Mucosa of rectum (tissue), 2 donors: ENCODE measurements at regions not wholly inside any gene's neighbourhood (a gene's known extent, or its start where the extent isn't known, plus 50 kb on each side); places are given as distances from the start of the nearest gene placed in this dataset.

Experiments
- H3K27ac ChIP-seq, 2 donors: one replicate each; pipeline ENCODE4 v1.7.0; 2013; ENCODE audit warnings: inconsistent platforms in 2 of 2, low read depth in 2 of 2, low read length in 2 of 2
- H3K27me3 ChIP-seq, 2 donors: one replicate each; pipeline ENCODE4 v1.7.0; 2013; ENCODE audit warnings: low read length in 2 of 2; ENCODE audit not compliant: control insufficient read depth in 2 of 2, insufficient read depth in 2 of 2
- H3K36me3 ChIP-seq, 2 donors: one replicate each; pipeline ENCODE4 v1.7.0; 2013; ENCODE audit warnings: low read length in 2 of 2; ENCODE audit not compliant: control insufficient read depth in 2 of 2, insufficient read depth in 2 of 2
- H3K4me1 ChIP-seq, 2 donors: one replicate each; pipeline ENCODE4 v1.7.0; 2013; ENCODE audit warnings: low read length in 2 of 2, mild to moderate bottlenecking in 1 of 2; ENCODE audit not compliant: control insufficient read depth in 2 of 2, insufficient read depth in 2 of 2
- H3K4me3 ChIP-seq, 2 donors: one replicate each; pipeline ENCODE4 v1.7.0; 2013; ENCODE audit warnings: low read length in 2 of 2
- H3K9ac ChIP-seq, 2 donors: one replicate each; pipeline ENCODE4 v1.7.0; 2013; ENCODE audit warnings: low read length in 2 of 2, low read depth in 1 of 2, mild to moderate bottlenecking in 1 of 2
- H3K9me3 ChIP-seq, 2 donors: one replicate each; pipeline ENCODE4 v1.7.0; 2013; ENCODE audit warnings: low read length in 2 of 2; ENCODE audit not compliant: control insufficient read depth in 2 of 2
- donor health status: healthy.
- donor health status: Normal muscosa, but diverticular disease.

DNA sequence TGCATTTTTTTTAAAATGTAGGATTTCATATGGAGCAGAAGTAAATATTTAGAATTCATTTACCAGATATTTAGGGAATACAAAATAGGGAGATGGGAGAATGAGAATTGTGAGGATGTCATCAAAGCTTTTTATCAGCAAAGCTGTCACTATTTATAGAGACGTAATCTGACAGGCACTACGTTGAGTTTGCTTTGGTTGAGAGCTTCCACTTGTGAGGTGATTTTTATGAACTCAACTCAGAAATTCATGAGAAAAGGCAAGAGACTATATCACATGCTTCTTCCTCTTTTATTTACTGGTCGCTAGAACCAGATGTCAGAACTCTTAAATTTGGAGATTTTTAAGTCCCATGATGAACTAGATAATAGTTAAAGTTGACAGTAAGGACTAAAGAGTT, 211.2 kb downstream of the GBA3 start:
- Histone ChIP-seq H3K9ac (no peak overlapping the region), H3K36me3 (no peaks in the 10 kb centered on the region), H3K4me1 (no peaks in the 10 kb centered on the region), H3K27ac (no peak overlapping the region), H3K27me3 (no peaks in the 10 kb centered on the region), H3K9me3 (no peaks in the 10 kb centered on the region), H3K4me3 (no peak overlapping the region)

DNA sequence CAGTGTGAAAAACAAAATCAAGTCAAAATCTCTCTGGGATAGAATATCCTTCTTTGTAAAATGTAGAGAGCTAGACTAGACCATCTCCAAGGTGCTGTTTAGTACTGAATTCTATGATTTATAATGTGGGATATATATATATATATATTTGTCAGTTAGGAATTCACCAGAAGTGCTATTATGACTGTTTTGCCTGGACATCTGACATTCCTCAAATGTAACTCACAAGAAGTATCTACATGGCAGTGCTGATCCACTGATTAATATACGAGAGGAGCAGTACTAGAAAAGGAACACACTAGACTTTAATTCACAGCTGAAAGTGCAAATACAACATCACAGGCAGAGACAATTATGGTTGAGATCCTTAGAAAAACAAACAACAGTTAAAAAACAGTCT, 208.9 kb downstream of the GBA3 start:
- Histone ChIP-seq H3K27ac (no peak overlapping the region), H3K9me3 (no peaks in the 10 kb centered on the region), H3K9ac (no peak overlapping the region), H3K4me1 (no peaks in the 10 kb centered on the region), H3K36me3 (no peaks in the 10 kb centered on the region), H3K27me3 (no peaks in the 10 kb centered on the region), H3K4me3 (no peak overlapping the region)

DNA sequence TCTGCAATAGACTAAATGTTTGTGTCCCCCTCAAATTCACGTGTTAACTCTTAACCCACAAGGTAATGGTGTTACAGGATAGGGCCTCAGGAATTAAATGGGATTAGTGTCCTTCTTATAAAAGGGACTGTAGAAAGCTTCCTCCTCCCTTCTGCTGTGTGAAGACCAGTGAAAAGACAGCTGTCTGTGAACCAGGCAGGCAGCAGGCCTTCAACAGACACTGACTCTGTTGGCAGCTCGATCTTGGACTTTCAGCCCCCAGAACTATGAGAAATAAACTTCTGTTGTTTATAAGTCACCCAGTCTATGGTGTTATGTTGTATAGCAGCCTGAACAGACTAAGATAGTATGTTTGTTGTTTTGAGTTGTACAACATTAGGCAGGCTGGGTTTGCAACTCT, 208.1 kb downstream of the GBA3 start:
- H3K9ac ChIP-seq: no peak overlapping the region
- H3K9me3 ChIP-seq: no peaks in the 10 kb centered on the region
- H3K4me1 ChIP-seq: no peaks in the 10 kb centered on the region
- no peaks in the 10 kb centered on the region for H3K36me3 ChIP-seq
- H3K4me3 ChIP-seq: no peak overlapping the region
- H3K27me3 ChIP-seq: no peaks in the 10 kb centered on the region
- H3K27ac ChIP-seq: no peak overlapping the region

DNA sequence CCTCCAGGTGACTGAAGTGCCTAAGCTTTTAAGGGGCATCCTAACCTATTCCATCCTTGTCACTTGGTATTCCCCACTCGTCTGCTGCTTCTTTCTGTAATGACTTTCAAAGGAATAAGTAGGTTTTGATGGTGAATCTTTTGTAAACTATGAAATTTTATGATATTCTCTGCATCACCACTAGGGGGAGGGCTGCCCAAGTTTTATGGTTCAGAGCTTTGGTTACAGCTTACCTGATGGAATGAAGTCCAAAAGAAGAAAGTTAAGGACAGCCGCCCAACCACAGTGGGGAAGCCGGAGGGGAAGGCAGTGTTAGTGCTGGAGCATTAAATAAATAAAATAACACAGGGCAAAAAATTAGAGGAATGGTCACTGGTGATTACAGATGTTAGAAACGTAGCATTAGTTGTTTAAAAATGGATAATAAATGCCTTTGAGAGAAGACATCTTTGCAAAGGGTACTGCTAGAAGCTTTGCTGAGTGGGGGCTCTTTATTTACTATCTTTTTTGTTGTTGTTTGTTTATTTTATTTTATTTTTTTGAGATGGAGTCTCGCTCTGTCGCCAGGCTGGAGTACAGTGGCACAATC, 204.9 kb downstream of the GBA3 start:
- H3K36me3 ChIP-seq: no peaks in the 10 kb centered on the region
- H3K9ac ChIP-seq: no peak overlapping the region
- H3K27me3 ChIP-seq: no peaks in the 10 kb centered on the region
- no peaks in the 10 kb centered on the region for H3K9me3 ChIP-seq
- no peak overlapping the region for H3K27ac ChIP-seq
- H3K4me1 ChIP-seq: no peaks in the 10 kb centered on the region
- no peak overlapping the region for H3K4me3 ChIP-seq

DNA sequence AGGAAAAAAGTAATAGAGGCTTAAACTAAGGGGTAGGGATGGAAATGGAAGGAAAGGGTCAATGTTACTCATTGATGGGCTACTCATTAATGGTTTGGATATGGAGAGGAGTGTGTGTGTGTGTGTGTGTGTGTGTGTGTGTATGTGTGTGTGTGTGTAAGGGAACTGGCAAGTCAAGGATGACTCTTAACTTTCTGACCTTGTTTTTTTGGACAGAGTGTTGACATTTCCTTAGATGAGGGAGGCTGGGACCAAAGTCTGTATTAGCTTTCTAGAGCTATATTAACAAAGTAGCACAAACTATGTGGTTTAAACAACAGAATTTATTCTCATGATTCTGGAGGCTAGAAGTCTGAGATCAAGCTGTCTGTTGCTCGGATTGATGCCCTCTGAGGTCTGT, 202.7 kb downstream of the GBA3 start:
- Histone ChIP-seq H3K4me1 (no peaks in the 10 kb centered on the region), H3K27me3 (no peaks in the 10 kb centered on the region), H3K27ac (no peak overlapping the region), H3K9me3 (no peaks in the 10 kb centered on the region), H3K4me3 (no peak overlapping the region), H3K9ac (no peak overlapping the region), H3K36me3 (no peaks in the 10 kb centered on the region)

DNA sequence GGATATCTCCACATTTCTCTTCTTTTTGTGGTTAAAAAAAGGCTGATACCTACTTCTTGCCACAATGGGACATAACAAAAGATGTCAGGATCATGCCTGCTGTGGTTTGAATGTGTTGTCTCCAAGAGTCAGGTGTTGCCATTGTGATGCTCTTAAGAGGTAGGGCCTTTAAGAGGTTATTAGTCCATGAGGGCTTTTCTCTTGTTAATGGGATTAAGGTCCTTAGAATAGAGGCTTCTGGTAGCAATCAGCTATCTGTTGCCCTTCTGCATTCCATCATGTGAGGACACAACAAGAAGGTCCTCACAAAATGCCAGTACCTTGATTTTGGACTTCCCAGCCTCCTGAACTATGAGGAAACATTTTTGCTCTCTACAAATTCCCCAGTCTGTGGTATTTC, 191.4 kb downstream of the GBA3 start:
- Histone ChIP-seq H3K9ac (no peak overlapping the region), H3K36me3 (no peaks in the 10 kb centered on the region), H3K27me3 (no peaks in the 10 kb centered on the region), H3K4me1 (no peaks in the 10 kb centered on the region), H3K9me3 (no peaks in the 10 kb centered on the region), H3K4me3 (no peak overlapping the region), H3K27ac (no peak overlapping the region)

DNA sequence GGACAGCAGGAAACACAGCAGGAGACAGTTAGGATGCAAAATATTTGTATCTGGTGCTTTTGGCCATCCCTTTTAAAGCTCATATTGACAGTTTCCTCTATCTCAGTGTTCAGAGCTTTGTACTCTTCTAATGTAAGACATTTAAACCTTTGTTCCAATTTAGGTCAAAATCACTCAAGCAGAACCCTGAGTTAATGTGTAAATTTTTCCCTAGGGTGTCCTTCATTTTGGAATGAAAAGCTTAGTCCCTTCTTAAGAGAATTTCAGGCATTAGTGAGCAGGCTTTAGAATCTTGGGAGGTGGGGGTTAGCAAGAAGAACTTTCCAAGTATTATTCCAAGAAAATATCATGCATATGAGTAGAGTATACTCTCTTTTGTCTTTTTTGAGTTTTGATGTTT, 188.7 kb downstream of the GBA3 start:
- Histone ChIP-seq H3K9me3 (no peaks in the 10 kb centered on the region), H3K27ac (no peak overlapping the region), H3K4me1 (no peaks in the 10 kb centered on the region), H3K27me3 (no peaks in the 10 kb centered on the region), H3K4me3 (no peak overlapping the region), H3K36me3 (no peaks in the 10 kb centered on the region), H3K9ac (no peak overlapping the region)

DNA sequence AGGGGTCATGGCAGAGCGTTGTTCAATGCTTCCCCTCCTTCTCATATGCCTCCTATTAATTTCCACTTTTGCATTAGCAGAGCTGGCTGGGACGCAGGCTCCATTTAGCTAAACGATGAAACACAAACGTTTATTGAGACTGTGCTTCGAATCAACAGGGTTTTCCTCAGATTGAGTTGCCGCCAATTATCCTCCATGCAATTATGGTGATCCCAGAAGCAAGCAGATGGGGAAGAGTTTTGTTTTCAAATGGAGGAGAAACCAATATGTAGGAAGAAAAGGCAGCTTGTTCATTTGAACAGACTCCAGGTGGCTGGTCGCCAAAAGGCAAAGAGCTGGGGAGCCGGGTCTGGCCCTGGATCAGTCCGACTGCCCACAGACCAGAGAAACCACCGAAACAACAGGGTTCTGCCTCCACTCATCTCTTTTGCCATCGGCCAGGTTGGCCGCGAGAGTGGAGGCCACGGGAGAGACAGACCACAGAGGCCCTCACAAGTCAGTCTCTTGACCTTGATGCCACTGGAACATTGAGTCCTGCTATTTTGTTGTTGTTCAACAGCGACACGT, 184.8 kb downstream of the GBA3 start:
- H3K4me1 ChIP-seq: peaks cover 4 to 13% of the 10 kb centered on the region in 2 donors
- H3K27ac ChIP-seq: no peak overlapping the region
- no peak overlapping the region for H3K9ac ChIP-seq
- H3K36me3 ChIP-seq: no peaks in the 10 kb centered on the region
- H3K27me3 ChIP-seq: no peaks in the 10 kb centered on the region
- H3K4me3 ChIP-seq: no peak overlapping the region
- H3K9me3 ChIP-seq: no peaks in the 10 kb centered on the region

DNA sequence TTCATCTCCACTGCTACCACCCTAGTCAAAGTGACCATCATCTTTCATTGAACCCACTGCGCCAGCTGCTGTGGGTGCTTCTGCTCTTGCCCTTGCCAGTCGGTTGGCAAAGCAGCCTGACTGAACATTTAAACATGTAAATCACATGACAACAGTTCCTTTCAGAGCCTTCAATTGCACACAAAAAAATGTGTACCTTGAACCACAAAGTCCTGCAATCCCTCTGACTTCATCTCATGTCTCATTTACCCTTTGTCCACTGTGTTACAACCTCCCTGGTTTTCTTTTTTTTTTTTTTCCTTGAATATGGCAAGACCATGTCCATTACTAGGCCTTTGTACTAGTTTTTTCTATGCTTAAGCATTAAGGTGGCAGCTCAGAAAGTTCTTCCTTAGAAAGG, 183.5 kb downstream of the GBA3 start:
- Histone ChIP-seq H3K4me1 (peaks cover 4 to 13% of the 10 kb centered on the region in 2 donors), H3K4me3 (no peak overlapping the region), H3K27ac (peak overlapping the region in 1 of 2 donors; percentile 44), H3K36me3 (no peaks in the 10 kb centered on the region), H3K9me3 (no peaks in the 10 kb centered on the region), H3K27me3 (no peaks in the 10 kb centered on the region), H3K9ac (no peak overlapping the region)

DNA sequence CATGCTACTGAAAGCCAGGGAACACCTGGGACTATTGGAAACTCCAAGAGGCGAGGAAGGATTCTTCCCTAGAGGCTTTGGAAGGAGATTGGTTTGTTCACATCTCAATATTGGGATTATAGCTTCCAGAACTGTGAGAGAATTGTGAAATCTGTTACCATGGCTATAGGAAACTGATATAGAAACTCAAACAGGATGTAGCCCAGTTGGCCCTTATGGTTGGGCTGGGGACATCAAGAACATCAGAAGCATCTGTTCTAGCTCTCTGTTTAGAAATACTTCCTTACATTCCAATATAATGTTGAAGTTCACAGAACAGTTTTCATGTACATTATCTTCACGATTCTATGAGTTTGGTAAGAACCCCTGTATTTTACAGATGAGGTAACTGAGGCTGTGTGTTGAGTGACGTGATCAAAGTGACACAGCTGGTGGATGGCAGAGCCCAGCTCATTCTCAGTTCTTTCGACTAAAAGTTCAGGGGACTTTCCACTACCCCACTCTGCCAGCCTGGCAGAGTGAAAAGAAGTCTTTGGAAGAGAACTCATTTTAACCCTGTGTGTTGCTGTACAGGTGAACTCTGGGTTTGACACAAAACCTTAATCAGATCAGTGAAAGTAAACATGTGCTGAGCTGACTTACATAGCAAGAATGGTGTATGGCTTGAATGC, 183.0 kb downstream of the GBA3 start:
- peaks cover 4 to 13% of the 10 kb centered on the region in 2 donors for H3K4me1 ChIP-seq
- H3K9ac ChIP-seq: no peak overlapping the region
- H3K27ac ChIP-seq: peak overlapping the region in 1 of 2 donors; percentile 44
- H3K36me3 ChIP-seq: no peaks in the 10 kb centered on the region
- H3K27me3 ChIP-seq: no peaks in the 10 kb centered on the region
- no peak overlapping the region for H3K4me3 ChIP-seq
- no peaks in the 10 kb centered on the region for H3K9me3 ChIP-seq
